Neural cell (in vitro differentiated cells): ENCODE measurements at regions not wholly inside any gene's neighbourhood (a gene's known extent, or its start where the extent isn't known, plus 50 kb on each side); places are given as distances from the start of the nearest gene placed in this dataset.

ENCODE experiments used
- H2AFZ ChIP-seq: fragments of 200-600, 300-800 bp; sonication (generic), shearing (Covaris generic); 2 replicates; pipeline ENCODE4 v1.6.0; 2014; ENCODE audit warnings: low read depth, mild to moderate bottlenecking, antibody characterized with exemption, low read length, moderate library complexity
- H3F3A ChIP-seq: fragments of 200-600 bp; shearing (Covaris generic); 2 replicates; pipeline ENCODE4 v1.6.1; 2016; ENCODE audit warnings: mild to moderate bottlenecking, moderate library complexity, mixed read lengths, antibody characterized with exemption, low read length; ENCODE audit not compliant: insufficient read depth, poor library complexity, severe bottlenecking
- H3K27ac ChIP-seq: fragments of 200-600, 300-800 bp; sonication (generic), shearing (Covaris generic); 2 replicates; pipeline ENCODE4 v1.5.1; 2014; ENCODE audit warnings: mild to moderate bottlenecking, low read length, moderate library complexity
- H3K27me3 ChIP-seq: fragments of 300-800, 200-600 bp; sonication (generic), shearing (Covaris generic); 2 replicates; pipeline ENCODE4 v1.6.0; 2014; ENCODE audit warnings: mild to moderate bottlenecking, low read depth, low read length, moderate library complexity; ENCODE audit not compliant: insufficient read depth
- H3K36me3 ChIP-seq: fragments of 300-800, 200-600 bp; sonication (generic), shearing (Covaris generic); 2 replicates; pipeline ENCODE4 v1.5.1; 2014; ENCODE audit warnings: mild to moderate bottlenecking, antibody characterized with exemption, low read length, moderate library complexity; ENCODE audit not compliant: insufficient read depth
- H3K4me2 ChIP-seq: fragments of 300-800, 200-600 bp; sonication (generic), shearing (Covaris generic); 2 replicates; pipeline ENCODE4 v1.6.0; 2014; ENCODE audit warnings: mild to moderate bottlenecking, low read length
- H3K4me3 ChIP-seq: fragments of 300-800, 200-600 bp; sonication (generic), shearing (Covaris generic); 2 replicates; pipeline ENCODE4 v1.5.1; 2014; ENCODE audit warnings: mild to moderate bottlenecking, low read length, moderate library complexity
- H3K79me2 ChIP-seq: fragments of 200-600 bp; shearing (Covaris generic); replicated peaks from 2 replicates; pipeline ENCODE4 v1.6.0; 2014; ENCODE audit warnings: mild to moderate bottlenecking, low read length, moderate library complexity; ENCODE audit not compliant: insufficient read depth
- H3K9ac ChIP-seq: fragments of 300-800, 200-600 bp; sonication (generic), shearing (Covaris generic); 2 replicates; pipeline ENCODE4 v1.6.1; 2016; ENCODE audit warnings: mild to moderate bottlenecking, low read length, mixed read lengths
- H3K9me2 ChIP-seq: fragments of 200-600 bp; shearing (Covaris generic); 2 replicates; pipeline ENCODE4 v1.6.1; 2016; ENCODE audit warnings: mild to moderate bottlenecking, low read length, mixed read lengths; ENCODE audit not compliant: insufficient read depth
- H3K9me3 ChIP-seq: fragments of 200-600, 300-800 bp; sonication (generic), shearing (Covaris generic); 2 replicates; pipeline ENCODE4 v1.6.1; 2016; ENCODE audit warnings: mild to moderate bottlenecking, mixed run types, low read length, moderate library complexity, mixed read lengths
- H4K20me1 ChIP-seq: fragments of 200-600 bp; shearing (Covaris generic); 2 replicates; pipeline ENCODE4 v1.6.1; 2016; ENCODE audit warnings: mild to moderate bottlenecking, mixed run types; ENCODE audit not compliant: insufficient read depth
- CTCF ChIP-seq: fragments of 450-650 bp; IDR thresholded peaks from 2 replicates; pipeline ENCODE4 v1.5.1; 2014; ENCODE audit warnings: antibody characterized with exemption, mild to moderate bottlenecking, moderate library complexity; ENCODE audit not compliant: poor library complexity, severe bottlenecking
- EZH2 ChIP-seq: fragments of 200-600, 300-800 bp; shearing (Covaris generic), sonication (generic); IDR thresholded peaks from 2 replicates; pipeline ENCODE4 v1.6.1; 2014; ENCODE audit warnings: antibody characterized with exemption, low read length, borderline replicate concordance, mild to moderate bottlenecking; ENCODE audit not compliant: insufficient read depth, poor library complexity, severe bottlenecking
- MXI1 ChIP-seq: fragments of 450-650 bp; conservative IDR thresholded peaks from 2 replicates; pipeline ENCODE4 v1.6.1; 2014; ENCODE audit warnings: antibody characterized with exemption, mild to moderate bottlenecking; ENCODE audit not compliant: poor library complexity, severe bottlenecking
- POLR2AphosphoS5 ChIP-seq: IDR thresholded peaks from 2 replicates; pipeline ENCODE4 v1.6.1; 2012
- RAD21 ChIP-seq: fragments of 450-650 bp; conservative IDR thresholded peaks from 2 replicates; pipeline ENCODE4 v1.6.1; 2014; ENCODE audit warnings: antibody characterized with exemption, mild to moderate bottlenecking, moderate library complexity
- REST ChIP-seq: IDR thresholded peaks from 2 replicates; pipeline ENCODE4 v1.6.1; 2012; ENCODE audit warnings: borderline replicate concordance
- SMC3 ChIP-seq: fragments of 450-650 bp; conservative IDR thresholded peaks from 2 replicates; pipeline ENCODE4 v1.6.1; 2014; ENCODE audit warnings: antibody characterized with exemption, mild to moderate bottlenecking, moderate library complexity; ENCODE audit not compliant: poor library complexity
- TAF1 ChIP-seq: IDR thresholded peaks from 2 replicates; pipeline ENCODE4 v1.6.1; 2012; ENCODE audit warnings: low read depth

- H3K4me2 ChIP-seq, result no peak overlapping the region
These were observed 304.9 kb upstream of the USP24 start for GRCh38 chr1:55519937-55520683.

GRCh38 chr1:55519276-55519675 is 304.1 kb upstream of the USP24 start:
- H3K36me3 ChIP-seq, result no peaks in the 10 kb centered on the region
- H3F3A ChIP-seq, result no peaks in the 10 kb centered on the region
- no peaks in the 10 kb centered on the region for H3K79me2 ChIP-seq
- no peak for TF ChIP-seq RAD21
- TF ChIP-seq EZH2, result no peak
- no peak for TF ChIP-seq POLR2AphosphoS5
- TF ChIP-seq TAF1, result no peak
- no peak for TF ChIP-seq CTCF
- no peak overlapping the region for H3K4me2 ChIP-seq
- no peaks in the 10 kb centered on the region for H3K9me2 ChIP-seq
- H3K4me3 ChIP-seq, result no peak overlapping the region
- no peaks in the 10 kb centered on the region for H3K9me3 ChIP-seq
- H4K20me1 ChIP-seq, result no peaks in the 10 kb centered on the region
- no peaks in the 10 kb centered on the region for H3K27me3 ChIP-seq
- H3K27ac ChIP-seq, result no peak overlapping the region
- H2AFZ ChIP-seq, result no peak overlapping the region
- no peak overlapping the region for H3K9ac ChIP-seq

More at GRCh38 chr1:55519937-55520683, 304.9 kb upstream of the USP24 start:
- Histone ChIP-seq H3K4me3 (no peak overlapping the region), H4K20me1 (no peaks in the 10 kb centered on the region), H3K9me2 (no peaks in the 10 kb centered on the region), H3K36me3 (no peaks in the 10 kb centered on the region), H3K79me2 (no peaks in the 10 kb centered on the region), H3K9me3 (no peaks in the 10 kb centered on the region), H3F3A (no peaks in the 10 kb centered on the region), H3K27ac (no peak overlapping the region), H3K9ac (no peak overlapping the region), H3K27me3 (no peaks in the 10 kb centered on the region), H2AFZ (no peak overlapping the region)
- no peak for TF ChIP-seq MXI1
- TF ChIP-seq REST, result no peak
- TF ChIP-seq EZH2, result no peak
- TF ChIP-seq CTCF, result no peak
- no peak for TF ChIP-seq RAD21
- no peak for TF ChIP-seq SMC3
- TF ChIP-seq TAF1, result no peak
